GM23248 (cell line): ENCODE measurements at regions not wholly inside any gene's neighbourhood (a gene's known extent, or its start where the extent isn't known, plus 50 kb on each side); places are given as distances from the start of the nearest gene placed in this dataset.

Source experiments
- EZH2 ChIP-seq: fragments of 200-600 bp; sonication (generic); IDR thresholded peaks from 2 replicates; pipeline ENCODE4 v1.6.1; 2018; ENCODE audit warnings: antibody characterized with exemption, mild to moderate bottlenecking; ENCODE audit not compliant: insufficient read depth, poor library complexity, severe bottlenecking
- EZH2phosphoT487 ChIP-seq: fragments of 200-600 bp; sonication (generic); IDR thresholded peaks from 2 replicates; pipeline ENCODE4 v1.6.1; 2018; ENCODE audit warnings: antibody characterized with exemption, moderate library complexity, mild to moderate bottlenecking, low read depth; ENCODE audit not compliant: insufficient read depth

DNA sequence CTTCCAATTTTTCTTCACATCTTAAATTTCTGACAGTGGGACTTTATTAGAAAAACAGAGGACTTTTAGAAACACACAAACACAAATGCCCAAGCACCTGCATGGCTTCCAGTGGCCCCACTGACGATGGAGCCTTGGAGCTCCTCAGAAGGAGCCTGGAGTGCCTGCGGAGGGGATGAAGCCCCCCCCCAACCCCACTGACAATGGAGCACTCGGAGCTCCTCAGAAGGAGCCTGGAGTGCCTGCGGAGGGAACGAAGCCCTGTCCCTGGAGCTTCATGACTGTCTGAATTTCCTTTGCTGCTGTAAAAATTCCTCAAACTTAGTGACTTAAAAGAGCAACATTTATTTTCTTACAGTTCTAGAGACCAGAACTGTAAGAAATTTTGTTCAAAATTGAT, 80.1 kb upstream of the VRK1 start:
- no peak for TF ChIP-seq EZH2phosphoT487
- TF ChIP-seq EZH2 = no peak
